ENCODE measurements at regions not wholly inside any gene's neighbourhood (a gene's known extent, or its start where the extent isn't known, plus 50 kb on each side); places are given as distances from the start of the nearest gene placed in this dataset.

GRCh38 chr20:50263831-50264230 lies 73.2 kb downstream of the CEBPB start:
- no peak overlapping the region for H3K4me3 ChIP-seq
- no peaks in the 10 kb centered on the region for H3K9me3 ChIP-seq
- H3K36me3 ChIP-seq: no peaks in the 10 kb centered on the region
- peaks cover 0 to 6% of the 10 kb centered on the region in 2 donors for H3K4me1 ChIP-seq
- H3K27ac ChIP-seq: no peak overlapping the region
- TF ChIP-seq CTCF (IDR thresholded peaks at IDR 0.05 in 4 of 5, conservative IDR thresholded peaks at IDR 0.05 in 1 of 5): no peak
- no peak for TF ChIP-seq POLR2A (IDR thresholded peaks at IDR 0.05)
- intact Hi-C loops (cut with DNase I; ENCODE audit: low total_unique reads): no loop called here
- in situ Hi-C loops (cut with MboI; ENCODE audit: low sequenced_read_pairs in 4 of 4): loop anchor here in 1 of 4 donors (10.0 kb wide), 1 partner anchor 59 kb away; no protein-coding TSS in a partner anchor
- DNase-seq (no peak), ATAC-seq (no peak)
- H3K27me3 ChIP-seq: no peaks in the 10 kb centered on the region

- in situ Hi-C loops (cut with MboI; ENCODE audit: low sequenced_read_pairs in 4 of 4) (loop anchor here in 1 of 4 donors (10.0 kb wide), 1 partner anchor 60 kb away; no protein-coding TSS in a partner anchor), intact Hi-C loops (cut with DNase I; ENCODE audit: low total_unique reads) (no loop called here)
- H3K4me1 ChIP-seq: peaks cover 0 to 6% of the 10 kb centered on the region in 2 donors
- DNase-seq: no peak
- no peak for ATAC-seq
- TF ChIP-seq CTCF (IDR thresholded peaks at IDR 0.05 in 4 of 5, conservative IDR thresholded peaks at IDR 0.05 in 1 of 5): no peak
- TF ChIP-seq POLR2A (IDR thresholded peaks at IDR 0.05): no peak
- no peaks in the 10 kb centered on the region for H3K36me3 ChIP-seq
- no peak overlapping the region for H3K4me3 ChIP-seq
- no peaks in the 10 kb centered on the region for H3K9me3 ChIP-seq
- no peaks in the 10 kb centered on the region for H3K27me3 ChIP-seq
- H3K27ac ChIP-seq: no peak overlapping the region
Observed at GRCh38 chr20:50264534-50265145, 74.0 kb downstream of the CEBPB start.

- DNase-seq: no peak
- intact Hi-C loops (cut with DNase I; ENCODE audit: low total_unique reads): no loop called here
- TF ChIP-seq CTCF (IDR thresholded peaks at IDR 0.05 in 4 of 5, conservative IDR thresholded peaks at IDR 0.05 in 1 of 5) (no peak), POLR2A (IDR thresholded peaks at IDR 0.05) (no peak)
- ATAC-seq: no peak
- Histone ChIP-seq H3K4me1 (no peaks in the 10 kb centered on the region), H3K36me3 (no peaks in the 10 kb centered on the region), H3K27ac (no peak overlapping the region), H3K4me3 (no peak overlapping the region), H3K27me3 (no peaks in the 10 kb centered on the region), H3K9me3 (no peaks in the 10 kb centered on the region)
- in situ Hi-C loops (cut with MboI; ENCODE audit: low sequenced_read_pairs in 4 of 4): loop anchor here in 1 of 4 donors (10.0 kb wide), 1 partner anchor 61 kb away; no protein-coding TSS in a partner anchor
Observed at GRCh38 chr20:50265245-50265946, 74.8 kb downstream of the CEBPB start.

- Histone ChIP-seq H3K27ac (peak overlapping the region in 2 of 4 donors; percentile 5 to 35), H3K4me3 (no peak overlapping the region), H3K27me3 (no peaks in the 10 kb centered on the region), H3K9me3 (no peaks in the 10 kb centered on the region), H3K36me3 (no peaks in the 10 kb centered on the region), H3K4me1 (no peaks in the 10 kb centered on the region)
- TF ChIP-seq CTCF (IDR thresholded peaks at IDR 0.05 in 4 of 5, conservative IDR thresholded peaks at IDR 0.05 in 1 of 5): no peak
- TF ChIP-seq POLR2A (IDR thresholded peaks at IDR 0.05): no peak
- DNase-seq (no peak), ATAC-seq (peak in 1 of 2 donors; percentile 15)
- in situ Hi-C loops (cut with MboI; ENCODE audit: low sequenced_read_pairs in 4 of 4) (loop anchor here in 1 of 4 donors (10.0 kb wide), 1 partner anchor 62 kb away; no protein-coding TSS in a partner anchor), intact Hi-C loops (cut with DNase I; ENCODE audit: low total_unique reads) (no loop called here)
Observed at GRCh38 chr20:50266293-50267040, 75.8 kb downstream of the CEBPB start.

Measured in gastrocnemius medialis (tissue), 4 donors.